Activated CD4-positive, alpha-beta T cell treated with anti-CD3 and anti-CD28 coated beads, Interleukin-2, amount 50 U/mL, for 16 hours (primary cell): ENCODE measurements at regions not wholly inside any gene's neighbourhood (a gene's known extent, or its start where the extent isn't known, plus 50 kb on each side); places are given as distances from the start of the nearest gene placed in this dataset.
"Not testable (repeated sequence)": the region's sequence is repeated elsewhere in the genome, so short reads cannot be mapped to it uniquely, and the experiment has no call there.

Experiments
- DNase-seq: peaks from one replicate; pipeline ENCODE4 v3.0.0-alpha.2; 2020

DNA sequence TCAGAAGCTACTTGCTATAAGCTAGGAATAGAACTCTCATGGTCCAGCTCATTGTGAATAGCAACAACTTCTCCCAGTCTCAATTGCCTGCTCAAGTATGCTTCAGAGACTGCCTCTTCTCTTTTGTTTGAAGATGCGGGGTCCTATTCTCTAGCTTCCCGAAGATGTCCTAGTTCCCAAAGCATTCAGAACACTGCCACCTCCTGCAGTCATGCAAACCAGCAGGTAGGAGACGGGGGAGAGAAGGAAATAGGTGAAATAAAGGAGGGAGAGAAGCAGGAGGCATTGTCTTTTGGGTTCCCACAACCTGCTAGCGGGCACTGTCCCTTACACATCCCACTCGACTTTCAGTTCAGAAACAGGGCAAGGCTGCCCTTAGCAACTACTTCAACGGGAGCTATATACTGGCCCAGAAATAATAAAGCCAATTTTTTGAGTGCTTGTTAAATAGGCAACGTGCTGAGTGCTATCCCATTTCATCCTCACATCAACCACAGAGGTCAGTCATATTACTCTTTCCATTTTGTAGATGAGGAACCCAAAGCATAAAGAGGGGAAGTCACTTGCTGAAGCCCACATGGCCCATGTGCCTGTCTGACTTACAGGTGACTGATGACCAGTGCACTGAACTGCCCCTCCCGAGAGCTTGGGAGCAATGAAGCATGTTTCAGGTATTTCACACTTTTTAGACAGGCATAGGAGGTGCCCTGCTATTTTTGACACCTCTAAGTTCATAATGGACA, 61.9 kb upstream of the ATXN1 start:
- DNase-seq, result no peak

DNA sequence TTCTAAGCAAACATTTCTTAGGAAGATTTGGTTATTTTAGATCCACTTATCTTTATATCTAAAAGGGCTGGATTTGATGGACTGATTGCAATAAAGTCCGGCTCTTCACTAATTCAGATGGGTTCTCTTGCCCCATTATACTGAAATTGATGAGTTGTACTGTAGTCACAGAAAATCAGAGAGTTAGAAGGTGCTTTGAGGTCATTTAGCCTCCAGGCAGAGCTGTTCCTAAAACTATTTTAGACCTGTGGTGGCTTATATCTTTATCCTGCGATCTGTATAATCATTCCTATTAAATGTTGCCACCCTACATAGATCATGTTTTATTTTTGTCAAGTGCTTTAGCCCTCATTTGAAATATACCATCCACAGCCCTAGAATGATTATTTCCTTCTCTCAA, 61.3 kb upstream of the ATXN1 start:
- no peak for DNase-seq

DNA sequence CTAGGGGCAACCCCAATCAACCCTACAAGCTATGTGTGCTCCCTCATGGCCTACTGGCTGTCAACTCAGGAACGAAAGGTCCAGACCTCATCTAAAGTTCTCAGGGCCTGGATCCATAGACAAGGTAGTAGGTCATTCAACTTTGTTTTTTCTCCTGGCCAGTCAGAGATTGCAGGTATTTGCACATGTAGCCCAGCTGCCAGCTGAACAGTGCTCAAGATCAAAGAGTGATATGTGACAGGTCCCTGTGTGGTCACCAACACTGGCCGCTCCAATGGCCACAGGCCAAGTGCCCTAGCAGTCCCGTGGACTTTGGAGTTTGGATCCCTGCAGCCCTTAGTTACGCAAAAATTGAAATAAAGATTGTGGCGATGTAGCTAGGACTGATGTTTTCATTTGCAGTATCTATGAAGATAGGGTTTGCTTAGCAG, 60.6 kb upstream of the ATXN1 start:
- no peak for DNase-seq

DNA sequence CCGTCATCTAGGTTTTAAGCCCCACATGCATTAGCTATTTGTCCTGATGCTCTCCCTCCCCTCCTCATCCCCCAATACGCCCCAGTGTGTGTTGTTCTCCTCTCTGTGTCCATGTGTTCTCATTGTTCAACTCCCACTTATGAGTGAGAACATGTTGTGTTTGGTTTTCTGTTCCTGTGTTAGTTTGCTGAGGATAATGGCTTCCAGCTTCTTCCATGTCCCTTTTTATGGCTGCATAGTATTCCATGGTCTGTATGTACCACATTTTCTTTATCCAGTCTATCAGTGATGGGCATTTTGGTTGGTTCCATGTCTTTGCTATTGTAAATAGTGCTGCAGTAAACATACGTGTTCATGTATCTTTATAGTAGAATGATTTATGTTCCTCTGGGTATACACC, 59.0 kb upstream of the ATXN1 start:
- DNase-seq, result not testable (repeated sequence)

GRCh38 chr6:16819752-16820151, 58.5 kb upstream of the ATXN1 start:
- no peak for DNase-seq

DNA sequence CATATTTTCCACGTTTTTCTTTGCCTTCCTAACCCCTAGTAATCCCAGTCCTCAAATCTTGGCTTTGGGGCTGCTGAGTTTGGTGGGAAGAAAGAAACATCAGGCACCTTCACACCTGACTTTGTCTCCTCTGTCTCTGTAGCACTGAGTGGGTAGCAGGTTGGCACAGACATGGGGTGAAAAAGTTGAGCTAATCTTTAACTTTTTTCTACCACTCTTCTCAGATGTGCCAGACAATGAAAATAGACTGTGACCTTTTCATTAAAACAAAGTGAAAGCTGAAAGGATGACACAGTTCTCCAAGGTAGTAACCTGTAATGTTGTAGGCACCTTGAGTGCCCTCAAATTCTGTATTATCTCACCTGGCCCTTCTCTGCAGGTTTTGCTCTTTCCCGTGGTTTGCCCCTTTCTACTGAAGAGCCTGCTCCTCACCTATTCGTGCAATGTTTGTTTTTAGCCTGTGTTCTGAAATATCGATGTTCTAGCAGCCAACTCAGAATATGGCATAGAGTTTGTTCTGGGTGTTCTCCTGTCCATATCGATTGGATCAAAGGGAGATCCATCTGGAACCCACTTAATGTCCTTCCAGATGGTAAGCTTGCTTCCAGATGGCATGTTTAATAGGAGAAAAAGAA, 57.8 kb upstream of the ATXN1 start:
- DNase-seq, result no peak

DNA sequence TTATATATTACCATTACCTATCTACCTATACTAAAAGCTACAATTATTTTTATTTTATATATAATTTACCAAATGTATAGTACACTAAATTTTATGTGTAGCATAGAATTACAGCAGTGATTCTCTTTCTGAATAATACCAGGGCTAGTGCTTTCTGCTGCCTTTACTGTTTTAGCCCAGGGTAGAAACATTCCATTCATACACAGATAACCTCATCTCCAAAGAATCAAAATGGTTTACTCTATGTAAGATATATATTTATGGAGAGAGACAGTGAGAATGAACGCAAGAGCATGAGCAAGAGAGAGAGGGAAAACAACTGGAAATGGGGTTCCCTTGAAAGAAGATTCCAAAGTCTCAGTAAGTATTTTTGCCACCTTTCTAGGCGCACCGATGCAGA, 56.3 kb upstream of the ATXN1 start:
- DNase-seq, result no peak

GRCh38 chr6:16816891-16817290, 55.6 kb upstream of the ATXN1 start:
- DNase-seq, result no peak

DNA sequence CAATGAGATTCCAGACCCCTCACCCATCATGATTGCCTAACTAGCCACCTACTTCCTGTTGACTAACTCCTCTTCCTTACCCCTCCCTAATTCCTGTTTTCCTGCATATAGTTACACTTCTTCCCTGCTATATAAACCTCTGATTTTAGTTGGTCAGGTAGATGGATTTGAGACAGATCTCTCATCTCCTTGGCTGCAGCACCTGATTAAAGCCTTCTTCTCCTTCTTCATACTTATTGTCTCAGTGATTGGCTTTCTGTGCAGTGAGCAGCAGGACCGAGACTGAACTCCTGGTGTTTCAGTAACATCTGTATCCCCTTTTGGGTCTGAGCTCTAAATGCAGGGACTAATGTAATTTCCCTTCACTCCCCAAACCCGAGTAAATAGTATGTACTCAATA, 51.7 kb upstream of the ATXN1 start:
- DNase-seq, result no peak

DNA sequence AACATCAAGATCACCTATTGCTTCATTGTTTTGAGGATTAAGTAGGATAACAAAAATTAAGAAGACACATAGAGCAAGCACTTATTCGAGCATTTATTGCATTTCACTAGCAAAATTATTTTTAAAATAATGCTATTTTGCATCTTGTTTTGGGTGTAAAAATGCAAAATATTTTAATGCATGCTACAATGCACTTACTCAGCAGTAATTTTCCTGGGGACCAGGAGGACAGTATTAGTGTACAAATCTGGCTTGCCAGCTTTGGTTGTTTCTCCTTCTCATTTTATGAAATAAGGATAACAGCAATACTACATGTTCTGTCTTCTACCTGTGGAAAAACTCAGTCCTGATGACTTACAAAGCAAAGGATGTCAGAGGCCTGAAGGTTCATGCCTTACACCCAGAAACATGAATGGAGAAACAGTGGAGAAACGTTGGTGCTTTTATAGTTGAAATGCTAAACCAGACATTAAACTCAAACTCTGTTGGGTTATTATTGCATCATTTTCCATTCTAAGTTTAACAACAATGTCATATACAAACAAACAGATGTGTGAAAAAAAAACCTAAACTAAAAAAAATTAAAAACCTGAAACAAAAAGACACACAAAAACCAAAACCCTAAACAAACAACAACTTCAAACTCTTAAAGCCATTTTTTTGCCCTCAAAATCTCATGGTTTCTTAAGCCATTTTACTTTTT, 50.2 kb upstream of the ATXN1 start:
- no peak for DNase-seq
